WTC11 (cell line): ENCODE measurements at regions not wholly inside any gene's neighbourhood (a gene's known extent, or its start where the extent isn't known, plus 50 kb on each side); places are given as distances from the start of the nearest gene placed in this dataset.

Experiments
- CTCF ChIP-seq: fragments of 200-600 bp; IDR thresholded peaks from 2 replicates; pipeline ENCODE4 v1.8.0; 2022; ENCODE audit warnings: antibody characterized with exemption
- ELF4 ChIP-seq: sonication (generic); formaldehyde crosslinking; IDR thresholded peaks from 2 replicates; pipeline ENCODE4 v1.8.1; 2022; ENCODE audit warnings: low read depth, mild to moderate bottlenecking, moderate library complexity, missing genetic modification reagents
- FOXP1 ChIP-seq: sonication (generic); formaldehyde crosslinking; IDR thresholded peaks from 2 replicates; pipeline ENCODE4 v1.8.0; 2022; ENCODE audit warnings: missing genetic modification reagents, mild to moderate bottlenecking, moderate library complexity, borderline replicate concordance
- NFATC4 ChIP-seq: fragments of 250-450 bp; sonication (Bioruptor Pico); IDR thresholded peaks from 2 replicates; pipeline ENCODE4 v1.9.0; 2021; ENCODE audit warnings: mild to moderate bottlenecking
- NFE2L1 ChIP-seq: sonication (generic); formaldehyde crosslinking; IDR thresholded peaks from 2 replicates; pipeline ENCODE4 v1.8.1; 2023; ENCODE audit warnings: missing genetic modification reagents
- NFYB ChIP-seq: sonication (generic); formaldehyde crosslinking; conservative IDR thresholded peaks from 2 replicates; pipeline ENCODE4 v1.8.0; 2022; ENCODE audit warnings: low read depth, missing genetic modification reagents
- SP1 ChIP-seq: sonication (generic); formaldehyde crosslinking; conservative IDR thresholded peaks from 2 replicates; pipeline ENCODE4 v1.8.1; 2022; ENCODE audit warnings: missing genetic modification reagents

GRCh38 chr6:40210628-40211056, 276.4 kb upstream of the MOCS1 start:
- TF ChIP-seq SP1 (CRISPR knock-in tag) (no peak), NFATC4 (CRISPR knock-in tag) (no peak), CTCF (no peak), ELF4 (no peak), NFYB (CRISPR knock-in tag) (no peak), FOXP1 (no peak), NFE2L1 (CRISPR knock-in tag) (no peak)
